CD1c-positive myeloid dendritic cell (primary cell): ENCODE measurements at regions not wholly inside any gene's neighbourhood (a gene's known extent, or its start where the extent isn't known, plus 50 kb on each side); places are given as distances from the start of the nearest gene placed in this dataset.
"Not testable (repeated sequence)": the region's sequence is repeated elsewhere in the genome, so short reads cannot be mapped to it uniquely, and the experiment has no call there.

ENCODE experiments used
- DNase-seq: peaks from one replicate; pipeline ENCODE4 v3.0.0-alpha.2; 2016; ENCODE audit errors: extremely low spot score

DNA sequence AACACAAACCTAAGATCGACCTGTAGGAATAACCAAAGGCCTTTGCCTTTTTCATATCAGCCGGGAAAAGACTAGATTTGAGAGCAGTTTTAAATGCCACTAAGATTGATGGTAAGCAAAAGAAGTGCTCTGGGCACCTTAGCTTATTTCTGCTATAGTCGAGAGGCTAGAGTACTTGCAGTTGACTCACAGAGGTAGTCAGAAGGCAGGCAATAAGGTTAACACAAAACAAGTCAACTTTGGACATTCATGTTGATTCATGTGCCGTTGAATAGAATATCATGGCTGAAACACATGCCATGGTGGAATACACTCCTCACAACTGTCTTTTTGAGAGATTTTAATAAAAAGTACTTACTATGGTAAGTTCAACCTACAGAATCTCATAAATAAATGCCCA, 507.6 kb downstream of the ZEB2 start:
- DNase-seq = no peak

DNA sequence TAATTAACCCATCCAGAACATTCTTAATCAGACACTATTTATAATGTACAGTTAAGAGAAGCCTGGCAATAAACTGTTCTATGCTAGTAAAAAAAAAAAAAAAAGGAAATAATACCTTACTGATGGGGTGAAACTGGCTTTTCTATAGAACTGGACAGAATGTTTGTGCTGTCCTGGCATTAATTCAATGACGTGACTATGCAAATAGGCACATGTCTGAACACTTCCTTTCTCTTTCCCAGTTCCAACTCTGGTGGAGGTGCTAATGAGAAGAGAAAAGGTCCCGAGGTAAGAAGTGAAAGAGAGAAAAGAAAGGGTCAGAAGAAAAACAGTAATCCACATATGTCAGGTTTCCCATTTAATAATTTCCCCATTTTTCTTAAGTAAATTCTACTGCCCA, 508.4 kb downstream of the ZEB2 start:
- no peak for DNase-seq

DNA sequence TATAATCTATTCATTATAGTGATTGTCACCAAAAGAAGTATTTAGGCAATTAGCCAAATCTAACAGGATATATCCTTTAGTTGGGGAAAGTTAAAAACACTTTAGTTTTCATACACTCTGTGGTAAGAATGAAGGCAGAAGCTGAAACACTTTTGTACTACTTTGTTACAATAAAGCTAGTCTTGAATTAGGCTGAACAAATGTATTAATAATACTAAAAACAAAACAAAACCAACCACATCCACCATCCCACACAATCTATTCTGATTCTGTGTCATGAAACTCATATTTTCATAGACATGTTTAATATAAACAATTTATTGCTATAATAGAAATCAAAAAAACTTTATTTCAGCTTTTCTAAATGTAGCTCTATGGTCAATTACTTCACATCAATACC, 508.8 kb downstream of the ZEB2 start:
- no peak for DNase-seq

DNA sequence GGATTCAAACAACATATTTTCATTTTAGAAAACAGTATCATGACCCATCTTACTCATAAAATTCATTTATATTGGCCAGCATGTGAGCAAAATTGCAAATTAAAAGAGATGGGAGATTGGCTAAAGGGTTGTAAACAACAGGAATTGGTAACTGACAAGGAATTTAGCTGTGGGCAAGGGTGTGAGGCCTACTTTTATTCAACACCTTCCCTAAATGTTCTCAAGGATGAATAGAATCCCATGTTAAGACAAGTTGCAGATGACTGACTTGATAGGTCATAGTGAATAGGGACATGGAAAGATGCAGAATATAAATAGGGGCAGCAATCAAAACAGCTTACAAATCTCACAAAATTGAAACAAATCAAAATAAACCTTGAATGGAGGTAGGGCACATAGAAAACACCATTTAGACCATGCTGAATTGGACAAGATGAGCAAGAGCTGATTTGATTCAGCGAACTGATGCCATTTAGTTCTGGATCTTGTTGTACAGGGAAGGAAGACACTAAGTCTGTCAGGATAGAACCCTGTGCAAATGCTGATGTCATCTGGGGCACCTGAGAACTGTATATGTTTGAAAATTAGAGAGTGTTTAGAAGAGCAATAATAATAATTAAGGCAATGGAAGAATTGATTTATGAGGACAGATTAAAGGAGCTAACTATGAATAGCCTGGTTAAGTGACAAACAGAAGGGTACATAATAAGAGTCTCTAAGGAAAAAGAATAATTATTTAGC, 509.7 kb downstream of the ZEB2 start:
- no peak for DNase-seq

DNA sequence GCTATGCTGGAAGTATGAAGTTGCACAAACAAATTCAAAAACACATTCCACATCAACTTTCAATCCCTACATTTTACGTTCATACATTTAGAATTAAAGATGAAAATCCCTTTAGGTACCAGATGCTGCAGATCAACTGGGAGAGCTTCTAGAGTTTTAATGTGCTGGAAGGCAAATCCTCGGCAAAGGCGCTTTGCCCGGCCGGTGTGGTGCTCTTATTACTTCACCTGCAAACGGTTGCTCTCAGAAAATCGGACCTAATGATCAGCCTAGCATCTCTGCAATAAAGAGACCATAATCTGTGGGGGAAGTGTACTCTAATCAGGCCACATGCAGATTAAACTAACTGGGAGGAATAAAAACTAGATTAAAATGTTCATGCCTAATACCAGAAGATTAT, 513.8 kb downstream of the ZEB2 start:
- no peak for DNase-seq

DNA sequence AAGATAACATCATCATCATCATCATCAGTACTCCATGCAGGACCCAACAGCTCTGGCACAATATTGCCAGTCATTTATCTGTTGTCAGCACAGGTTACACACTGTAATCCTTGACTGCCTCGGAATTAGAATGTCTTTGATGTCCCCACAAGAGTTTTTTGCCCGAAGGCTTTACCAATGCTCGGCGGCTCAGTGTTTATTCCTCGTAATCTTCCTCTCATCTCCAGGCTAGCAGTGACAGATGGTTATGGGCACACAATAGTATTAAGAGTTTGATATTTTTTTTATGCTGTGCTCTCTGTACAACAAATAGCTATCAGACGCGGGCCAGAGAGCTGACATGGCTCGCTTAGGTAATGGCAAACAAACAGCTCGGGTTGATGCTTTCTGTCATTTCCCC, 515.2 kb downstream of the ZEB2 start:
- no peak for DNase-seq

DNA sequence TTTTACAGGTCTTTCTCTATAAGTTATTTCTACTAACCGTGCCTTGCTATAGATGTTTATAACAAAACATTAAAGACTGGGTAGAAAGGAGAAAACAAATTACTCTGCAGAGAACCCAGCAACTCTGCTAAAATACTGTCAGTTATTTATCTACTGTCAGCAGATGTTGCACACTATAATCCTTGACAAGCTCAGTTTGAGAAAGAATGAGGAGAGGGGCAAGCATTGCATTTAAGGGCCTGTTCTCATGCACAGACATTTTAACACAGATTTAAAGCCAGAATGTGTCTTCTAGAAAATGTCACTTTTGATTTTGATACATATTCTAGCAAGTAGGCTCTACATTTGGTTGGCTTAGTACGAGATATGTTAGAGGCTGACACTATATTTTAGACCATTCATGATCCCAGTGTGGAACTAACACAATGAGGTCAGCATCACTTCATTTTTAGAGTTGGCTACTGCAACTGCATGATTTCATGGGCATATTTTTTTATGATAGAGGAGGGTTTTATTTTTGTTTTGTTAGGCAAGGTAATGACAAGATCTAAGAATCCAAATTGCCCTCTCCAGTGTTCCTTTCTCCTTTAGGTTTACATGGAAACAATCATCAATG, 516.4 kb downstream of the ZEB2 start:
- no peak for DNase-seq

DNA sequence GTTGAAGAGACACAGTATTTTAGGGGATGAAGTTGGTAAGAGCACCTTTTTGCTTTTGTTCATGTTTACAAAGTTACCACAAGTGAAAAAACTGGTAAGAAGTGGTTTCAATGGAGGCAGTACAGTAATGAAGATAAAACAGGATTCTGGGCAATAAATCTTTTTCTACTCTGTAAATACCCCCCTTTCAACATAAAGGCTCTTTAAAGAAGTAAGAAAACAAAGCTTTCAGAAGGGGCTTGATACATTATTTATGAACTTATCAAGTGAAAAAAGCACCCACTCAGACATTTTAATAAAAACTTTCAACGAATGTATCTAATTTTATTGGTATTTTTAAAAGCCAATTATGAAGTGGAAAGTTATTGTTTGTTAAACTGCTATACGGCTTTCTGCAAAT, 522.9 kb downstream of the ZEB2 start:
- no peak for DNase-seq

DNA sequence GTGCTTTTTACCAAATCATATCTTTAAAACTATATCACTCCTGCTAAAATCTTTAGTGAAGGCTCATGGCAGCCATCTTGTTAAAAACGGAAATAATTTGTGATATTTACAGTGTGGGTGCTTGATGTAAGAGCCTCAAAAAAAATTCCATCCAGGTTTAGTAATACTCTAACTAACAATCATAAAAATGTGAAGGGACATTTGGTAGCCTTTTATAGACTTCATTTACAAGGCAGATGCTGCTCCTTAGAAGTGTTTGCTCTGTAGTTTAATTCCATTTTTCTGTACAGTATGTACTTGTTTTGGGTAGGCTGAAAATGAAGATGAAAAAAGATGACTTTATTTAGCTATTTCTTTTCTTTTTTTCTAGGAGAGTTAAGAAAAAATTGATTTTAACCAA, 525.0 kb downstream of the ZEB2 start:
- no peak for DNase-seq

DNA sequence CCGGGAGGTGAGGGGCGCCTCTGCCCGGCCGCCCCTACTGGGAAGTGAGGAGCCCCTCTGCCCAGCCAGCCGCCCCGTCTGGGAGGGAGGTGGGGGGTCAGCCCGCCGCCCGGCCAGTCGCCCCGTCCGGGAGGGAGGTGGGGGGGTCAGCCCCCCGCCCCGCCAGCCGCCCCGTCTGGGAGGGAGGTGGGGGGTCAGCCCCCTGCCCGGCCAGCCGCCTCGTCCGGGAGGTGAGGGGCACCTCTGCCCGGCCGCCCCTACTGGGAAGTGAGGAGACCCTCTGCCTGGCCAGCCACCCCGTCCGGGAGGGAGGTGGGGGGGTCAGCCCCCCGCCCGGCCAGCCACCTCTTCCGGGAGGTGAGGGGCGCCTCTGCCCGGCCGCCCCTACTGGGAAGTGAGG, 528.3 kb downstream of the ZEB2 start:
- not testable (repeated sequence) for DNase-seq

DNA sequence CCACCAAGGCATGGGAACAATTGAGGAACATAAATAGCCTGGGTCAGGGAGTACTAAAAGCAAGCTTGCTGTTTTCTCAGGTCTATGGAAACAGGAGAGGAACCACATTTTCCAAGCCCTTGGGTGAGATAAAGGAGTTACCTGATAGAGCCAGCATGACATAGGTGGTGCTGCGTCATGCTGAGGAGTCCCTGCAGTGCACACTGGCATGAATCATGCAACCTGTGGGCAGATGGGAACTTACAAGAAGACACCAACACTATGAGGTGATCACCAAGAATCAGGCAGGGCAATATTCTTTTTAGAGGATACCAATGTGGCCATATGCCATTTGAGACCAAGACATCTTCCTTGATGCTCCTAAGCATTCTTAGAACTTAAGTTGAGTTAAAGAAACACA, 531.8 kb downstream of the ZEB2 start:
- no peak for DNase-seq

DNA sequence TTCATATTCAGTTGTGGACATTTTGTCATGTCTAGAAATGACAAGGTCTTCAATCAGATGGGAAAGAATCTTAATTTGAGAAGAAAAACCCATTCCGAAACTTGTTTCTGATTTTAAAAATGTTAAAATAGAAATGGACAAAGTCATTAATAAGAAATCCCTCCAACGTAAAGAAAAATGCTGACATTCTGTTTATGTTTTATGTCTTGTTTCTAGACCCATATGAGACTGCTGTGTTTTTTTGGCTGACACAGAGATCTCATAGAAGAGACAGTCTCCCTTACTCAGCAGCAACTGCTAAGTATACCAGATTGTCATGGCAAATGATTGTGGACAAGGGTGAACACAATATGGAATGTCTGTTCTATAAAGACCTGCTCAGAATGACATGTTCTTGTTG, 538.5 kb downstream of the ZEB2 start:
- DNase-seq = no peak

DNA sequence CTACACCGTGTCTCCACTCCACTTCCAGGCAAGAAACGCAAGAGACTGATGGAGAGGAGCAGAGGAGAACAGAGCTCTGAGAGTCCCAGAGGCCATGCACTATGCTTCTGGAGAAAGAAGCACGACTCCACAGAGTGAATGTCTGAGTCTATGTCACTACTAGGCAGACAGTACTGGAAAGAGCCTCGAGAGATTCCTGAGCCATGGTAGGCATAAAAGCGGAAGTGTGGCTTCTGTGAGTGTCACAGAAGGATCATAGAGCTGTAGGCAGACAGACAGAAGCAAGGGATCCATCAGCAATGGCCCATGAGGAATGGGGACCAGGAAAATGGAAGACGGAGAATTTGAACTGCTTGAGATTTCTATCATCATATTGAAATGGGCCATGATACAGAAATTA, 542.6 kb downstream of the ZEB2 start:
- no peak for DNase-seq

DNA sequence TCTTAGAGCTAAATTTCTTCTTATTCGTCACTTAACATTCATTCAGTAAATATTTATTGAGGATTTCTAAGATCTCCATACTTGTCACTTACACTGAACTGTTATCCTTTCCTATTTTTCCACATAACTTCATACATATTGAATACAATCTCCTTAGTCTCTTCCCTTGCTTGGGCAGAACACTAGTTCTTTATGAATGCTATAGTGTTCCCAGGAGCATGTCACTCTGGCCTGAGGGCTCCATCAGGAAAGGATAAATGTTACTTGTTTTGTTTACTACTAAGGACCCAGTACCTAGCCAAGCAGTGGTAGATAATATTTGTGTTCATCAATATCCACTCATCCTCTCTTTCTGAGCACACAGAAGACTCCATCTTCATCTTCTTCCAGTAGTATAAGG, 544.7 kb downstream of the ZEB2 start:
- DNase-seq = no peak

DNA sequence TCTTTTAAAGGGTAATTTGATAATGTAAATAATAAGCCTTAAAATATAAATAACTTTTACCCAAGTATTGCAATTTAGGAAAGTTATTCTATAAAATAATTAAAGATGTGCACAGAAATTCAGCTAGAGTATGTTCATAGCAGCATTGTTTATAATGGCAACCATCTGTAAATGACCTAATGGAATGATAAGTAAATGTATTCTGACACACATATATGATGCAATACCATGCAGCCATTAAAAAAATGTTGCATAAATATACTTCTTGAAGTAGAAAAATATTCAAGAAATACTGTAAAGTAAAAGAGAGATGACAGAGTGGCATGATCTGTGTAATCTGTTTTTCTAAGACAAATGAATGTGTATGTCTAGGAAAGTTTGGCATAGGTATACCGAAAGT, 545.7 kb downstream of the ZEB2 start:
- DNase-seq = no peak

DNA sequence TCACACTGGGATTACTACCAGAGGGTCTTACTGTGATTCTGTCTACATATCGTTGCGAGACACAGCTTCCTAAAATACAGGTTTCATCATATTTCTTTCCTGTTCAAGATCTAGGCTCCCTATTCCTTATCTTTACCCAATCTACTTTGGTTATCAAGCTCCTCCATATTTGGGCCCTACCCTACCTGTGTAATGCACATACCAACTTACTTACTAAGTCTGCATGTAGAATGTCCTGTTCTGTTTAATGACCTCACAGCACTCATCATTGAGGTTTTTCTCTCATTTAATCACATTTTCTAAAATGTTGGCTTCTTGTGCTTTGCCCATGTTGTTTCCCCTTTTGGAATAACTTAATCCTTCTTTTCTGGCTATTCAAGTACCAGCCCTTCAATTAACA, 551.1 kb downstream of the ZEB2 start:
- no peak for DNase-seq

DNA sequence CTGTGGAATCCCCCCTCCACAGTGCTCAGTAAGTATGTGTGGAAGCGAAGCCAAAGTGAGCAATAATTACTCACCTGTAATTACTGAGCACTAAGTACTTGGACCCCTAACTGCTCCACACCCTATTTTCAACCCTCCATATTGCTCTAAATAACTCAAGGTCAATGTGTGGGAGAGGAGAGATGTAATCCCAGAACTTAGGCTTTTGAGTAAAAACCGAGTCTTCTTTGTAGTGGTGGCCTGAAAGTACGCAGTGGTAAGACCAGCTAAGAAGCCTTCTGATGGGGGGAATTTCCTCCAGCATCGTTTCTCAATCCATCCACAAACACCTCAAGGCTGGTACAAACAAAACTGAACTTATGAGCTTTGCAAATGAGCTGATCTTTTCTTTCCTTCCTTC, 551.6 kb downstream of the ZEB2 start:
- no peak for DNase-seq

DNA sequence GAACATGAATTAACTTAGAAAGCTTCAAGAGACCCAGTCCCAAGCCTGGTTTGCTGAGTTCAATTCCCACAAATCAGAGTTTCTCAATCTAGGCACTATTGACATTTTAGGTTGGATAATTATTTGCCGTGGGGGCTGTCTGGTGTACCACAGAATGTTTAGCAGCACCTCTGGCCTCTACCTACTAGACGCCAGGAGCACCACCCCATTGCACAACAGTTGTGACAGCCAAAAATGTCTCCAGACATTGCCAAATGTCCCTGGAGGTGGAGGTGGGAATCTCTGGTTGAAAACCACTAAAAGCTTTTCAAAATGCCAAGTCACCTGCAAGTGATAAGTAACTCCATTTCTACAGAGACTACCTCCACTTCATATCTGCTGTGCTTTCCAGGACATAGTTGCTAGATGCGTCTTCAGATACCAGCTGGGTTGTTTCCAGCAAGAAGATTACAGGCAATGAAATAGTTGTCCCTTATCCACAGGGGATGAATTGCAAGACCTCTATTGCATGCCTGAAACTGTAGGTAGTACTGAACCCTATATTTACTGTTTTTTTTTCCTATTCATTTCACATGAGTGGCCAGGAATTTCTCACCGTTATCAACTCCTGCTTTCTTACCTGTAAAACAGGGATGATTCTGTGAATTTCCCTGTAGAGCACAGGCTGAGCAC, 554.3 kb downstream of the ZEB2 start:
- DNase-seq = no peak

DNA sequence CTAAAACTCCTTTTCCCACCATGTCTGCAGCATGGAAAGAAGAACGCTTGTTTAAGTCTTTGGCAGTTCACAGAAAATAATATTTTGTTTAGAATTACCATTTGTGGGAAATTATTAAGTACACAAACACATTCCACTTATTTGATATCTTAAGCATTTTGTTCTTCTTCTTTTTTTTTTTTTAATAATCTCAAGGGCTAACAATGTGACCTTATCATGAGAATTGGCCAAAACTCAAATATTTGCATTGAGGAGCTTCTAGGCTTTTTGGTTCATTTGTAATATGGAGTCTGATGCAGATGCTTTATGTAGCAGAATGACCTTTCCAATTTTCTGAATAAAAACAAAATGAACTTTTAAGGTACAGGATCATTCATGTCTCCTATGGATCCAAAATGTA, 555.0 kb downstream of the ZEB2 start:
- DNase-seq = no peak

DNA sequence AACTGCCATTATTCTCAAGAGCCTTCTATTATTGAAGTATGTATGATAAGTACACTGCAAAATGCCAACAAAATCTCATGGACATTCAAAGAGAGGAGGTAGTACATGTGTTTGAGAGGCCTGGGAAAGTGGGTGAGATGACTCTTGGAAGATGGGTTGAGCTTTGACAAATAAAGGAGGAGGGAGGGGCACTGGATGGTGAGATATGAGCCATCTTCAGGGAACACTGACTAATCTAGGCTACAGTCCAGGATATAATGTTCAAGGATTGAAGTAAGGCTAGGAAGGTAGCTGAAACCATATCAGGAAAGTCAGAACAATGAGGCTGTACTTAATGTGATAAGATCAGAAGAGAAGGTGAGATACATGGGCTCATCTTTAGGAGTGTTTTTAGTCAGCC, 559.7 kb downstream of the ZEB2 start:
- DNase-seq = no peak

DNA sequence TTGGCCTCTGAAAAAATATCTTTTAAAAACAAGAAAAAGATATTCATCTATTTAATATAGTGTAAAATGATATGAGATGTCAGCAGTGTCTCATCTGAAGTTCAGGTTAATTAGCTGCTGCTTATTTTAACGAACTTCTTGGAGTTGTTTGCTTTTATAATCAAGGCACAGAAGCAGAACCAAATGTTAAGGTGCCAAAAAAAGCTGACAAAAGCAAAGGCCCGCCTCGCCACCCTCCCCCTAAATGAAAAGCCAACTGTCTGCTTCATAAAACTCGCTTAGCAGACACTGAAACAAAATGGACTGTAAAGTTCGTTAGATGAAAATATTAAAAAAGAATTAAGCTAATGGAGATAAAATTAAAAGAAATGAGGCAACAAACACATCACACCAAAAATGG, 562.6 kb downstream of the ZEB2 start:
- no peak for DNase-seq

DNA sequence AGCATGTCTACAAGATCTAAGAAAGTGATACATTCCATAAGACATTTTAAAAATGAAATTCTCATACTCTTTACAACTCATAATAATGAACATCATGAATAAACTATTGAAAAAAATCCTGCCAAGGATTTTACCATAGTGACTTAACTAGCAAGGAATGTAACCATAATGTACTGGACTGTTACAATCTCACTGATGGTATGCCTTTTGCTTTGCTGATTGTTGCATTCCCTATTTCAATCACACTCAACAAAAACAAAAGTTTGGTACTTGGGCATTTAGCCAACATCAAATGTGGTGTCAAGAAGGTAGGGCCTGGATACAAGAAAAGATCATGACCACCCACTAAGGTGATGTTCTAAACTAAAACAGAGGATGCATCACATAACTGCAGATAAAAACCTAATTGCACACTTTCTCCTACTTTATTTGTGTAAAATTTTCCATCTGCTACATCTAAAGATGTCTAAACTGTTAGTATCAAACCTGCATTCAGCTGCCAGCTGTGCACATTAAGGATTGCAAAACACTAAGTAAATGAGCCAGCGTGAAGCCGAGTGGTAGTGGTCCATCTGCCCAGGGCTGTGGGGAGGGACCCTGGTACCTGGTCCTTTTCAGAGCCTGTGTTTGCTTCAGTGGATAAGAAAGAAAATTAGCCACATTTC, 564.4 kb downstream of the ZEB2 start:
- no peak for DNase-seq

DNA sequence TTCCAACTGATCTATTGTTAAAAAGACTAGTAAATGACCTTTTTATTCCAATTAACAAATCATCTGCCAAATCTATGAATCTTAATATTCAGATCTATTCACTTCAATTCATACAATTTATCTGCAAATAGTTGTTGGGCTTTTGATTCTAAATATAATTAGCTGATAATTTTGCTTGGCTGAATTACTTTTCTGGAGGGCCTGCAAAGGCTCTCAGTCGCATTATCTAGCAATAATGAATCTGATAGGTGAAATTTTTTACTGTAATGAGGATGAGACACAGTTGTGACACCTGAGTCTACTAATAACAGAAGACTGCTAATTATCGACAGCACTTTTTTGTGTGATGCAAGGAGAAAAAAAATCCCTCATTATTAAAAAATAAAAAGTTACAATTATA, 565.1 kb downstream of the ZEB2 start:
- no peak for DNase-seq
